ENCODE measurements at regions not wholly inside any gene's neighbourhood (a gene's known extent, or its start where the extent isn't known, plus 50 kb on each side); places are given as distances from the start of the nearest gene placed in this dataset.
"Not testable (repeated sequence)": the region's sequence is repeated elsewhere in the genome, so short reads cannot be mapped to it uniquely, and the experiment has no call there.

DNA sequence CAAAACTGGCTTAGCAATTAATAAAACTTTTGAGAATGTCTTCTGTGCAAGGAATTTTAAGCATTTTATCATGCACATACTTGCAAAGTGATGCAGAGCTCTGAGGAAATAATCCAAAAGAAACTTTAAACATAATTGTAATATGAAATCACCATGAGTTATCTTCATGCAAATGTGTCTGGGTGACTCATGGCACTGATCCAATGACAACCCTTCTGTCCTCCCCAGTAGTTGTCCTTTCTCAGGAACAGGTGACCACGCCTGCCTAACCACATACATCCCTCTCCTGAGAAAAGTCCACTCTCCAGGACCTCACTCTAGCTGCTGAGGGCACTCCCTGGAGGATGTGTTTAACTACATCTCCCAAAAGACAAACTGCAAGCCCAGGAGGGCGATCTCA lies 530.6 kb upstream of the IL12A start:
- DNase-seq, result no peak
- Mint-ChIP-seq H3K27ac (no peak overlapping the region), H3K4me3 (no peak overlapping the region), H3K36me3 (ENCODE audit: low read depth) (no peaks in the 10 kb centered on the region), H3K4me1 (no peaks in the 10 kb centered on the region), H3K9me3 (no peaks in the 10 kb centered on the region), H3K27me3 (no peaks in the 10 kb centered on the region)
- ATAC-seq, result no peak

DNA sequence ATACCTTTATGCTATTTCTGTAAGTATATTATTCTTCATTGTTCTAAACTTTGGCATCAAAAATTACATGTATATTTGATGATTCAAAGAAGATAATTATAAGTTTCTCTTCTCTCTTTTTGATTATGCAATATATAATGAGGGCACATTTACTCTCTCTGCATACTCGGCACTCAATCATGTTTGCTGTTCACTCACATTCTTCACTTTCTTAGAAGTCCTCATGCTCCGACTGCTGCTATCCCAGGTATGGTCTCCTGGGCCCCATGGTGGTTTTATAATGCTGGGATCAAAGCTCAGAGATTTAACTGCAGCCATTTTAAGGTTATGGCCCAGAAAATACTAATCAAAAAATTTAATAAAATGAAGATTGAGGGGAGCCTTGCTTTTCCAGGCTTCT lies 529.7 kb upstream of the IL12A start:
- Mint-ChIP-seq H3K36me3 (ENCODE audit: low read depth) (no peaks in the 10 kb centered on the region), H3K27ac (no peak overlapping the region), H3K4me3 (no peak overlapping the region), H3K27me3 (no peaks in the 10 kb centered on the region), H3K9me3 (no peaks in the 10 kb centered on the region), H3K4me1 (no peaks in the 10 kb centered on the region)
- no peak for DNase-seq
- no peak for ATAC-seq

DNA sequence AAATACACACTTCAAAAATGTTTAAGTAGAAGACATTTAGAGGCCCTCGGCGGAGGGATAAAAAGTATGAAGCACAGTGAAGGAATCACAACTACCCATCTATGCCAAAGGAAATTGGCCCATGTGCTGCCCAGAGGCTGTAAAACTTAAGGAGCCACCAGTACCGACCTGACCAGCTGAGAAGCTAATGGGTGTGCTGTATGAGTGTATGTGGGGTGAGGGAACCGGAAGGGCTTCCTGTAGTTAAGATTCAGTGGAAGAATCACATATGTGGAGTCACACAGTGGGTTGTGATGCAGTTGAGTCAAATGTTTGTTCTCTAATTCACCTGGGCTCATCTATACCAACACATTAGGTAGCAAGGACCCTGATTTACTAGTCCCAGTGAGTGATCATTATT lies 516.0 kb upstream of the IL12A start:
- H3K4me3 Mint-ChIP-seq, result no peak overlapping the region
- no peaks in the 10 kb centered on the region for H3K36me3 Mint-ChIP-seq (ENCODE audit: low read depth)
- H3K4me1 Mint-ChIP-seq, result no peaks in the 10 kb centered on the region
- DNase-seq, result no peak
- no peaks in the 10 kb centered on the region for H3K27me3 Mint-ChIP-seq
- no peak for ATAC-seq
- no peaks in the 10 kb centered on the region for H3K9me3 Mint-ChIP-seq
- no peak overlapping the region for H3K27ac Mint-ChIP-seq

DNA sequence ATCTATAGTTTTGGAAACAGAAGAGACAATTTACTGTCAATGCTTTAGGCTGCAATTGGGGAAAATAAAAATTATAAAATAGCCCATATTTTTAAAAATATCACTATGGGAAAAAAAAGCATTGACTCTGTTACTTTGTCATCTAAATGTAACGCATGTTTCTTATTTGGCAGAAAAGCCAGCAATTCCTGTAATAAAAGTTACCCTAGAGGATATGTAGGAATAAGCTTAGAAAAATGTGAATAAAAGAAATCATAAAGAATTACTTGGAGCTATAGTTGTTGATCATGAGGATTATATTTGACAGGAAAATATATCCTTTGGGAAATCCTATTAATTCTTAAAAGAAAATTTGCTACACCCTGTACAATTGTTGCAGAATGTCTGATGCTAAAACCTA lies 515.4 kb upstream of the IL12A start:
- H3K4me3 Mint-ChIP-seq, result no peak overlapping the region
- no peaks in the 10 kb centered on the region for H3K4me1 Mint-ChIP-seq

DNA sequence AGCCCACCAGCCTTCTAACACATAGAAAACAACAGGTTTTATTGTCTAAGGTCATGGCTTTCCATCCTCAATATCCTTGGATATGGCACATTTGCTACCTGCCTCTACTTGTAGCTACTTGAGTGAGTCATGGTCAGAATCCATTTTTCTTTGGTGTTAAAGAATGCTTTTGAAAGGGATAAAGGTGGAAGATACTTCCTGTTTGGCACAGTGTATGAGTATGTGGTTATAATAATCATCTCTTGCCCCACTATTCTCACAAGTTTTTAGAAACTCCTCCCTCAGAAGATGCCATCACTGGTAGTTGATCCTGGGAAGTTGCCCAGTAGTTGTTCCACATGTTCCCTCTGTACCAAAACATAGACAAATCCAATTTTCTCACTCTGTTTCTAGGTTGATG lies 508.6 kb upstream of the IL12A start:
- ATAC-seq, result no peak
- Mint-ChIP-seq H3K27me3 (no peaks in the 10 kb centered on the region), H3K4me3 (no peak overlapping the region), H3K36me3 (ENCODE audit: low read depth) (no peaks in the 10 kb centered on the region), H3K27ac (no peak overlapping the region), H3K4me1 (no peaks in the 10 kb centered on the region), H3K9me3 (peaks cover 4% of the 10 kb centered on the region)
- no peak for DNase-seq

More for the DNA sequence above, 515.4 kb upstream of the IL12A start:
- Mint-ChIP-seq H3K36me3 (ENCODE audit: low read depth) (no peaks in the 10 kb centered on the region), H3K9me3 (peaks cover 1% of the 10 kb centered on the region), H3K27ac (no peak overlapping the region), H3K27me3 (no peaks in the 10 kb centered on the region)
- ATAC-seq (no peak), DNase-seq (no peak)

DNA sequence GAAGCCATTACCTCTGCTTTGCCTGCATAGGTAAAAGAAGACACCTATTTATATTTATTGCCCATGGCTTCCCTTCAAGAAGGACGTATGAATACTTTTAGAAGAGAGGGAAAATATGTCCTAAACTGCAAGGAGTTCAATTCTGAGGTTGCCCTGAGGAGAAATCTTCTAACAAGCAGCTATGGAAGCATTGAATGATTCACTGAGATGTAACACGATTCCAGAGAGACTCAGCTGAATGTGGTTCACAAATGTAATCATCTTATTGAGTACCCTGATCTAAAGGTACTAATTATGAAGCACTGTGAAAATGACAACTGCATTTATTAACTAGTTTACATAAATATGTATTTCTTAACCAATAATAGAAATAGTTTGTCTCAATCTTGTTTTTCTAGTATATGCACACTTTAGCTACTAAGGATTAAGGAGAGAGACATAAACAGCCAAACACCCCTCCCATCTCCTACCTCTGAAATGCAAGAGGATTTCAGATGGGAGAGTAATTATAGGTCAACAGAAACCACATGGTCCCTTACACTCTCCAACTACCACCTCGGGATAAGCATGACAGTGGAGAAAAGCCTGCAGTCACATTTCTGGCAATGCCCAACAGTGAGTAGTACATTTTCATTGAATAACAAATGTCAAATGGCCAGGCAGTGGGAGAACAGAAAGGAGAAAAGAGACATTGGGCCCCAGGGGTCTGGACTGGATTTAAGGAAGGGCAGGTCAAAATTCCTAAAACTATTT lies 506.2 kb upstream of the IL12A start:
- no peaks in the 10 kb centered on the region for H3K27me3 Mint-ChIP-seq
- H3K4me3 Mint-ChIP-seq, result no peak overlapping the region
- H3K4me1 Mint-ChIP-seq, result no peaks in the 10 kb centered on the region
- no peaks in the 10 kb centered on the region for H3K36me3 Mint-ChIP-seq (ENCODE audit: low read depth)
- ATAC-seq (no peak), DNase-seq (no peak)
- peaks cover 4% of the 10 kb centered on the region for H3K9me3 Mint-ChIP-seq
- H3K27ac Mint-ChIP-seq, result no peak overlapping the region

DNA sequence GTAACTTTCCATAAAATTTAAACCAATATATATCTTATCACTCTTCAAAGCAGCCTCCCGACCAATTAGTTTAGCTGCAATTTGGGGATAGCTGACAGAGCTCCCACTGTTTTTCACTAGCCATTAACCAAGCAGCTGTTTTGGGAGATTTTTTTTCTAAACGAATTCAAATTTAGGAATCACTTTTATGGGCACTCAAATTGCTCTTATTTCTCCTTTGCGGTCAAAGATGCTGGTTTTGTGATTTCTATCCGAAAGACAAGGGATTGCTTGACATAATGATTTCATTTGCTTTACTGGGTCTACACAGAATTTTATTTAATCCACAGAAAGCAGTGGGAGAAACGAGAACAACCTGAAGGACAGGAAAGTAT lies 505.7 kb upstream of the IL12A start:
- no peaks in the 10 kb centered on the region for H3K36me3 Mint-ChIP-seq (ENCODE audit: low read depth)
- no peak overlapping the region for H3K27ac Mint-ChIP-seq
- ATAC-seq, result no peak

DNA sequence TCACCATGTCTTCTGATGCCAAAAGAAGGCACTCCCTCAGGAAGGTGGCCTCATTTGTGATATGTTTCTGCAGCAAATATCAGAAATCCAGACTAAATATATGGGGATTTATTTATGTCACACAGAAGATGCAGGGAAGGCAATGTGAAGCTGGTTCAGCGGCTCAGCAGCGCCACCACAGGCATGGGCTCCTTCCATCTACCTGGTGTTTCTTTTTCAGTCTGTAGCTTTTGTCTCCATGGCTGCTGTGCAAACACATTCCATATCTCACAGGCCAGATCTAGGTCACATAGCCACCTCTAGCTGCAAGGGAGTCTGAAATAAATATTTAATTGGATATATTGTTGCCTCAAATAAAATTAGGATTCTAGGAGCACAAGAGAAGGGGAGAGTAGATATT lies 502.1 kb upstream of the IL12A start:
- H3K36me3 Mint-ChIP-seq (ENCODE audit: low read depth), result no peaks in the 10 kb centered on the region
- H3K27ac Mint-ChIP-seq, result no peak overlapping the region
- H3K4me1 Mint-ChIP-seq, result no peaks in the 10 kb centered on the region
- H3K27me3 Mint-ChIP-seq, result no peaks in the 10 kb centered on the region
- no peak for ATAC-seq
- no peak for DNase-seq
- H3K9me3 Mint-ChIP-seq, result peaks cover 11% of the 10 kb centered on the region
- H3K4me3 Mint-ChIP-seq, result no peak overlapping the region

More for the DNA sequence above, 505.7 kb upstream of the IL12A start:
- Mint-ChIP-seq H3K4me1 (no peaks in the 10 kb centered on the region), H3K4me3 (no peak overlapping the region), H3K27me3 (no peaks in the 10 kb centered on the region), H3K9me3 (peaks cover 4% of the 10 kb centered on the region)
- no peak for DNase-seq

DNA sequence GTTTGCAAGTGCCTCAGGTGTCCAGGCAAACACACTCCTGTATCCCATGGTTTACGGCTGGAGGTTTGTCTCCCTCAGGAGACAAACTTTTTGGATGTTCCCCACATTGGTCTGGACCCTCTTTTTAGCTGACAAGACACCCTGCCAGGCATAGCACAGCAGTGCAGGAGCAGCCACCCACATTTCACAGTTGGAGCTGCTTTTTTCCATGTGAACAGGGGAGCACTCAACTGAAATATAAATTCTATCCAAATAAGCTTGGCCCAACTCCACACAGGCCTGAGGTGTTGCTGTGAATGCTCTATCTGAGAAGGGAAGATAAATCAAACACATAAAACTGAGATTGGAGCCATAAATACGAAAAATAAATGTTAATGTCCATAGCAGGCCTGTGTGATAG lies 501.3 kb upstream of the IL12A start:
- no peaks in the 10 kb centered on the region for H3K27me3 Mint-ChIP-seq
- no peaks in the 10 kb centered on the region for H3K4me1 Mint-ChIP-seq
- peaks cover 11% of the 10 kb centered on the region for H3K9me3 Mint-ChIP-seq
- H3K4me3 Mint-ChIP-seq, result no peak overlapping the region
- no peak for DNase-seq
- no peak for ATAC-seq
- no peaks in the 10 kb centered on the region for H3K36me3 Mint-ChIP-seq (ENCODE audit: low read depth)
- no peak overlapping the region for H3K27ac Mint-ChIP-seq

DNA sequence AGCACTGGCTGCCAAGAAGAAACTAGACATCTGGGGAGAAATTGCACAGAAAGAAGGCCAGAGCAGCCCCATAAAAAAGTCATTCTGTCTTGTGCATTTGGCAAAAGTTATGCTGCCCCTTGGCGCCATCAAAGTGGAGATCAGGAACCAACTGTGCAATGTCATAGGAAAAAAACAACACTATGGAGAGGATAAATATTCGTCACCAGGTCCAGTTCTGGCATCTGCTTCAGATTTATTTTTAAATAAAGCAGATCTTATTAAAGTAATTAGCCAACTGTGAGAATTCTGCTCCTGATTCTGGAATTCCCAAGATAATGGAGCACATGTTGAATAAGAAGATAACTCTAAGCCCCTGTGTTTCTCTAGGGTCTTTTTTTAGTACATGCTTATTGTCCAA lies 500.0 kb upstream of the IL12A start:
- no peaks in the 10 kb centered on the region for H3K36me3 Mint-ChIP-seq (ENCODE audit: low read depth)
- no peak for DNase-seq
- H3K27ac Mint-ChIP-seq, result no peak overlapping the region
- H3K27me3 Mint-ChIP-seq, result no peaks in the 10 kb centered on the region
- no peaks in the 10 kb centered on the region for H3K4me1 Mint-ChIP-seq
- H3K9me3 Mint-ChIP-seq, result peaks cover 11% of the 10 kb centered on the region
- H3K4me3 Mint-ChIP-seq, result no peak overlapping the region
- ATAC-seq, result no peak

DNA sequence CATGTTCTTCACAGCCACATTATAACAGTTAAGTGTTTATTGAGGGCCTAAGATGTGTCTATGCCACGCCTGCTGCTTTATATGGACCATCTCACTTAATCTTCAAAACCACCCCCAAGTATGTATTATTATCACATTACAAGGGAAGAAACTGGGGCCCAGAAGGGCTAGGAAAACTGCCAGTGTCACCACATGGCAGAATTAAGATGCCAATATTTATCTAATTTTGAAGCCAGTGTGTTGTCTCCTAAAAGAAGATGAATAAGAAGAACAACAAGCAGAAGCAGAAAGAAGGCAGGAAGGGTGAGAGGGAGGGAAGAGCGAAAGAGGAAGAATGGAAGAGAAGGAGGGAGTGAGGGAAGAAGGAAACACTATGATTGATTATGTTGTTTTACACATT lies 491.3 kb upstream of the IL12A start:
- no peak for ATAC-seq
- Mint-ChIP-seq H3K36me3 (ENCODE audit: low read depth) (no peaks in the 10 kb centered on the region), H3K4me1 (no peaks in the 10 kb centered on the region), H3K4me3 (no peak overlapping the region), H3K9me3 (peaks cover 5% of the 10 kb centered on the region), H3K27ac (no peak overlapping the region), H3K27me3 (no peaks in the 10 kb centered on the region)
- DNase-seq, result no peak

DNA sequence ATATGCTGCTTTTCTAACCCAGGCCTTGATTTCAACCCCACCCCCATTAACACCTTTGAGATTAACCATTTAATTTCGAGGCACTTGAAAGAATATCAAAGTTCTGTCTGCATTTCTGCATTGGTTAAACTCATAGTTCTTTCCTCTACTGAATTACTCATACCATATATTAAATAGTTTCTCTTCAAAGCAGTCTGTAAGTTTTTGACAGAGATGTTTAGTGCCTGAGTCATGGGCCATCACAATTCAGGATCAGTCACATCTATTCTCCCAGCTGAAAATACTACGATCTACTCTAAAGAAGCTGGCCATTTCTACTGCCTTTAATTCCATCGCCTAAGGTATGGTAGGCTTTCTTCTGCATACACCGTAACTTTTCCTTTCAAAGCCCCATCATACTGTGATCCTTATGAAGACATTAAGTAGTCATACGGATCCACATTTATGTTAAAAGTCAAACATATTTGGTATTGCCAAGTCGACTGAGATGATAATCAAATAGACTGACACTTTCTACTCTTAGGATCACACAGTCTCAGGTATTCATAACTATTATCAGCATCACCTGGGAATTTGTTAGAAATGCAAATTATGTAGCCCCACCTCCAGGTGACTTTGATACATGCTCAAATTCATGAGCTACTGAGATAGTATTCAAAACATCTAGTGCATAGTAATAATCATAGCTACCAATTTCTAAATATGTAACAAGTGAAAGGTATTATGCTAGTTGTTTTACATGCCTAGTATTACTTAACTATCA lies 489.4 kb upstream of the IL12A start:
- no peaks in the 10 kb centered on the region for H3K36me3 Mint-ChIP-seq (ENCODE audit: low read depth)
- no peaks in the 10 kb centered on the region for H3K4me1 Mint-ChIP-seq
- no peaks in the 10 kb centered on the region for H3K27me3 Mint-ChIP-seq
- ATAC-seq (no peak), DNase-seq (no peak)
- no peak overlapping the region for H3K4me3 Mint-ChIP-seq
- H3K9me3 Mint-ChIP-seq, result peaks cover 12% of the 10 kb centered on the region
- no peak overlapping the region for H3K27ac Mint-ChIP-seq

DNA sequence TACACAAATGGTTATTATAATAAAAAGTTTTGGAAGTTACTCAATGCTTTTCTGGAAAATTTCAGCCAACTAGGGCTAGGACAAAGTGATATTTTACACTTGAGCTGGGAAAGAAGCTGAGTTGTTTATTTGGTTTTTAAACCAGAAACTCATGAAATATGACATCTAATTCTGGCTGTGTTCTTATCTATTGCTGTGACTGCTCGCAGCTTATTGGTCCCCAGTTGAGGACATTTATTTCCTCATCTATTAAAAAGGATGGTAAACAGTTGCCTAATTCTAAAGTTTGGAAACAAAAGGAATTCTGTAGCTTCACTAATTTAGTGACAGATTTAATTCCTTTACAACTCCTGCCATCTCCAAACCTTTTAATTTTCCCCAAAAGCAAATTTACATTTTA lies 487.6 kb upstream of the IL12A start:
- Mint-ChIP-seq H3K27ac (no peak overlapping the region), H3K27me3 (no peaks in the 10 kb centered on the region), H3K9me3 (peaks cover 18% of the 10 kb centered on the region), H3K36me3 (ENCODE audit: low read depth) (no peaks in the 10 kb centered on the region), H3K4me1 (no peaks in the 10 kb centered on the region), H3K4me3 (no peak overlapping the region)
- no peak for ATAC-seq
- no peak for DNase-seq

DNA sequence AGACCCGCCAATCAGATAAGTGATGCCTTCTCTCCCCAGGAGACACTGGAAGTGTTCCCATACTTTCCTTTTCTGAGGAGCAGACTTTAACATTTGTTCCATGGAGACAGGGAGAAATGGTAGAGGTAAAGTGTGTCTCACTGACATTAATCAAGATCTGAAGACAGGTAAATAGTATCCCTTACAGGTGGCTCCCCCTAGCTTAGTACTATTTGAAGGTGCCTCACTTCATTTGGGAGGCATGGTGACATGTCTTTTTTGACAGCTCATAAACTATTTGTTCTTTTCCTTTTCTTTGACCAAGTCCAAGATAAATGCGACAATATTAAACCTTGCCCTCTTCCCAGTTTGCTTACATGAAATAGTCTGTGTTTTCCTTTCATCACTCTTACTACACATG lies 485.6 kb upstream of the IL12A start:
- no peaks in the 10 kb centered on the region for H3K27me3 Mint-ChIP-seq
- H3K36me3 Mint-ChIP-seq (ENCODE audit: low read depth), result no peaks in the 10 kb centered on the region
- H3K9me3 Mint-ChIP-seq, result peaks cover 14% of the 10 kb centered on the region
- ATAC-seq, result no peak
- no peak for DNase-seq
- no peak overlapping the region for H3K4me3 Mint-ChIP-seq
- no peaks in the 10 kb centered on the region for H3K4me1 Mint-ChIP-seq
- no peak overlapping the region for H3K27ac Mint-ChIP-seq

DNA sequence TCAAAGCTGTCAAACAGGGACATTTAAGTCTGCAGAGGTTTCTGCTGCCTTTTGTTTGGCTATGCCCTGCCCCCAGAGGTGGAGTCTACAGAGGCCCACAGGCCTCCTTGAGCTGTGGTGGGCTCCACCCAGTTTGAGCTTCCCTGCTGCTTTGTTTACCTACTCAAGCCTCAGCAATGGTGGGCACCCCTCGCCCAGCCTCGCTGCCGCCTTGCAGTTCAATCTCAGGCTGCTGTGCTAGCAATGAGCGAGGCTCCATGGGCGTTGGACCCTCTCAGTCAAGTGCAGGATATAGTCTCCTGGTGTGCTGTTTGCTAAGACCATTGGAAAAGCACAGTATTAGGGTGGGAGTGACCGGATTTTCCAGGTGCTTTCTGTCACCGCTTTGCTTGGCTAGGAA lies 477.6 kb upstream of the IL12A start:
- ATAC-seq; H3K9me3 Mint-ChIP-seq; H3K27ac Mint-ChIP-seq; H3K4me1 Mint-ChIP-seq; H3K4me3 Mint-ChIP-seq; H3K36me3 Mint-ChIP-seq (ENCODE audit: low read depth); H3K27me3 Mint-ChIP-seq; DNase-seq: not testable (repeated sequence)

Data from activated naive CD8-positive, alpha-beta T cell treated with anti-CD3 and anti-CD28 coated beads, Interleukin-2, amount 50 U/mL, for 24 hours (primary cell).